ENCODE measurements at regions not wholly inside any gene's neighbourhood (a gene's known extent, or its start where the extent isn't known, plus 50 kb on each side); places are given as distances from the start of the nearest gene placed in this dataset.
"Not testable (repeated sequence)": the region's sequence is repeated elsewhere in the genome, so short reads cannot be mapped to it uniquely, and the experiment has no call there.

GRCh38 chr5:62082370-62082801, 223.6 kb upstream of the KIF2A start:
- no peak for DNase-seq (ENCODE audit: low read depth in 2 of 2, low spot score in 1 of 2)

DNA sequence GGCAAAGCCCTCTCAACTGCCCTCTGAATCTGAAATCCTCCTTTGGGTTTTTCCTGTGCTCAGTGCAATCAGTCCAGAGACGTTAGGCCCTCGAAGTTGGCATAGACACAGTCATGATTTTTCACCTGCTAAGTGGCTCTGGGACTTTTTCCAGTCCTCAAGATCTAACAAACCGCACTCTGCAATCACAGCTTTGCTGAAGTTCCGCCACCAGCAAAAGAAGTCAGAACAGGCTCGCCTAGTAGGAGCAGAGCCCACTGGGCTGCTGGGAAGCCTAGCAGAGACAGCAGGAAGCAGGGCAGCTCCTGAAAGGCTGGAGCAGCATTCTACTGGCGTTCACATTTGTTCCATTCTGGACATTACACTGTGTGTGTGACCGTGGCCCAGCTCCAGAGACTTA, 222.8 kb upstream of the KIF2A start:
- DNase-seq (ENCODE audit: low read depth in 2 of 2, low spot score in 1 of 2) = no peak

DNA sequence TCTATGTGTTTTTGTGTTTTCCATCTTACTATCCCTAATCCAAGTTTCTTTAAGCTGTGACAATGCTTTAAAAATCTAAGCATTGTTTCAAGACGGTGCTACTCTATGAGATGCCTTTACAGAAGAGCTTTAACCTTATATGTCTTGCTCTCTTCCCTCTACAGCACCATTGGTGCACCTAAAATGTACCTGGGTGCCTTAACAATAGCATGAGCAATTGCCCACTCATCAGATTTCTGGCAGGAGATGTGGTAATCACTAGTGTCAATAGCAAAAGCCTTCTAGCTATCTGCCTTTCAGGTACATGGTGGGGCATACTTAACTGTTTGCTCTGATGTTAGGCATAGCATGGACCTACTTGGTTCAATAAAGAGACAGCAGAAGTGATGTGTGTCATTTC, 222.3 kb upstream of the KIF2A start:
- DNase-seq (ENCODE audit: low read depth in 2 of 2, low spot score in 1 of 2) = no peak

DNA sequence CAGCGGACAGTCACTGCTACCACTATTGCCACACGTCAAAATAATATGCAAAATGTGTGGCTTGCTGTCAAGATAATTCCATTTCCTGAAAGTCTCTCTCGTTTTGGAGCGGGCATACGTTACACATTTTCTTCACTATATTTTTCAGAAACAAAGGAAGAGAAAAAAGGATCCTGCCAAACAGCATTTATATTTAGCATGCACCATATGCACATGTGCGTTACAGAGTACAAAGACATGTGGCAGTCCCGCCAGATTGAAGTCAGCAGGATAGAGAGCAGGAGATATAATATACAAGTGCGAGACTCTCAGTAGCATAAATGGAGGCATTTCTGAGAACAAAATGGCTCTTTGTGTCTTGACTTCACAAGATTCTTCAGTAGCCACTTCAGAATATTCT, 221.6 kb upstream of the KIF2A start:
- DNase-seq (ENCODE audit: low read depth in 2 of 2, low spot score in 1 of 2) = no peak

- DNase-seq (ENCODE audit: low read depth in 2 of 2, low spot score in 1 of 2) = no peak
Observed at GRCh38 chr5:62090953-62091352, 215.1 kb upstream of the KIF2A start.

- no peak for DNase-seq (ENCODE audit: low read depth in 2 of 2, low spot score in 1 of 2)
Observed at GRCh38 chr5:62093411-62093810, 212.6 kb upstream of the KIF2A start.

GRCh38 chr5:62093976-62094375, 212.0 kb upstream of the KIF2A start:
- DNase-seq (ENCODE audit: low read depth in 2 of 2, low spot score in 1 of 2) = no peak

- DNase-seq (ENCODE audit: low read depth in 2 of 2, low spot score in 1 of 2) = no peak
Observed at GRCh38 chr5:62097361-62097760, 208.6 kb upstream of the KIF2A start.

GRCh38 chr5:62100201-62100600, 205.8 kb upstream of the KIF2A start:
- DNase-seq (ENCODE audit: low read depth in 2 of 2, low spot score in 1 of 2) = no peak

DNA sequence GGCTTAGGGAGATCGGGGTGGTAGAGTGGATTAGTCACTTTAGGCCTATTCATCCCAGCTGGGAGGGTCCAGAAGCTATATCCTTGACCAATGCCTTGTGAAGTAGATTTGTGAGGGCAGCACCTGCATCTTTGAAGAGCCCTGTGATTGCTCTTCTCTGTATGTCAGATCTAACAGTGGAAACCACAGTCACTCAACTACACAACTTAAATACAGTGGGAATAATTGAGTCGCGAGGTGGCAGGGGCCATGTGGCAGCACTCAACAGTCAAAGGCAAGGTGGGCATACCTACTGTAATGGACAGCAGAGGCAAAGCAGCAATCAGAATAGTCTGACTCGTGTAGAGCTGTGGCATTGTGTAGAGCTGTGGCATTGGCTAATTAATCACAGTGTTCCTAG, 202.1 kb upstream of the KIF2A start:
- not testable (repeated sequence) for DNase-seq (ENCODE audit: low read depth in 2 of 2, low spot score in 1 of 2)

GRCh38 chr5:62111428-62111827, 194.6 kb upstream of the KIF2A start:
- no peak for DNase-seq (ENCODE audit: low read depth in 2 of 2, low spot score in 1 of 2)

DNA sequence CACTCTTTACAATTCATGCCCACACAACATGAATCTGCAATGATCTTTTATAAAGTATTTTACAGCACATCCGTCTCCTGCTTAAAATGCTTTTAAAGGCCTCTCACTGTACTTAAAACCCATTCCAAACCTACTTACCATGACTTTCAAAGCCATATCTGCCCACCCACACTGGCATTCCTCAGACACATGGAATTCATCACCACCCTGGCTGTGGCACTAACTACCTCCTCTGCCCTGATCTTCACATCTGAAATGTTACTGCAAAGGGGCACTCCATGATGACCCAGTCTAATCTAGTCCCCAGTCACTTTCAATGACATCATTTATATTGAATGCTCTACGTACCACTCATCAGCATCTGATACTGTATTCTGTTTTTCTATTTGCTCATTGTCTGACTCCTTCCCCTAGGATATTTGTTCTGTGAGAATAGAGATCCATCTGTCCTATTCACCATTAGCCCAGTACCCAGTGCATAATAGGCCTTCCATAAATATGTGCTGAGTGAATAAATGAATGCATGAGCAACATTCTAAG, 193.2 kb upstream of the KIF2A start:
- no peak for DNase-seq (ENCODE audit: low read depth in 2 of 2, low spot score in 1 of 2)

GRCh38 chr5:62115014-62115413, 191.0 kb upstream of the KIF2A start:
- DNase-seq (ENCODE audit: low read depth in 2 of 2, low spot score in 1 of 2) = no peak

GRCh38 chr5:62124266-62124665, 181.7 kb upstream of the KIF2A start:
- no peak for DNase-seq (ENCODE audit: low read depth in 2 of 2, low spot score in 1 of 2)

- DNase-seq (ENCODE audit: low read depth in 2 of 2, low spot score in 1 of 2) = no peak
Observed at GRCh38 chr5:62126090-62126489, 179.9 kb upstream of the KIF2A start.

DNA sequence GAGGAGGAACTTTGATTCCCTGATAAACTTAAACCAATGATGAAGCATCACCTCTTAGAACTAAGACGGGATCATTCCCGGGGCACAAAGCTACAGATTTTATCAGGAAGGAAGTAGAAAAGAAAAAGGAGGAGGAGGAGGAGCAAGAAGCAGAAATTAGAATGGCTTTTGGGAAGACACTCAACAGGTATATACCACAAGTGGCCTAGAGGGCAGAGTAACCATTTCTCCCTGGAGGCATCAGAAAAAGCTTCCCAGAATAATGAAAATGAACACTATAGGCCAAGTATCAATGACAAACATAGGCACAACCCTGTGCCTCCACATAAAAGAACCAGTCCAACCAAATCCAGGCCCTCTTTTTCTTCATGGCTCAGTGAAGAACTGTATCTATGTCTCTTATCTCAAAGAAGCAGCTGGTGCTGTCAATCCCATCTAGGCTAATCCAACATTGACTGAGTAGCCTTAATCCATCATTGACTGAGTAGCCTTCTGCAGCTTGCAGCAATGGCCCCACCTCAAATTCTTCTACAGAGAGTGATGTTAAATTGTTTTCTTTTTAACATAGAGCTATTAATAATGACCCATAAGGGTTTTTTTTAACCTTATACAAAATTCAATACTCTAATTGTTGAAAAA, 178.8 kb upstream of the KIF2A start:
- no peak for DNase-seq (ENCODE audit: low read depth in 2 of 2, low spot score in 1 of 2)

- no peak for DNase-seq (ENCODE audit: low read depth in 2 of 2, low spot score in 1 of 2)
Observed at GRCh38 chr5:62130107-62130506, 175.9 kb upstream of the KIF2A start.

GRCh38 chr5:62132276-62132675, 173.7 kb upstream of the KIF2A start:
- no peak for DNase-seq (ENCODE audit: low read depth in 2 of 2, low spot score in 1 of 2)

- no peak for DNase-seq (ENCODE audit: low read depth in 2 of 2, low spot score in 1 of 2)
Observed at GRCh38 chr5:62133426-62133825, 172.6 kb upstream of the KIF2A start.

DNA sequence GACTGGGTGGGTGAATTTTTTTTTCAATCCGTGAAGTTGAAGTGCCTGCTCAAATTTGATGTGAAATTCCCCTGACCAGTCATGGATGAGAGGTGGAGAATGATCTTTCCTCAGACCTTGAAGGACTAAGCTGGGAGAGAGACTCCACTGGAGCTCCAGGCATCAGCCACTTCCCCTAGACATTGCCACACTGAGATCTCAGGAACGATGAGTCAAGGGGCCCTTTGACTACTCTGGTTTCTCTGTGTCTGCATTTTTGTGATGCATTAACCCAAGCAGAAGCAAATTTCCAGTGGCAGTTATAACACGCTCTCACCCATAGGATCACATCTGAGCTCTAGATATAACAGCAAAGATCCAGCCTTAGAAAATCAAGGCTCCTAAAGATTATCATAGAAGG, 171.2 kb upstream of the KIF2A start:
- no peak for DNase-seq (ENCODE audit: low read depth in 2 of 2, low spot score in 1 of 2)

DNA sequence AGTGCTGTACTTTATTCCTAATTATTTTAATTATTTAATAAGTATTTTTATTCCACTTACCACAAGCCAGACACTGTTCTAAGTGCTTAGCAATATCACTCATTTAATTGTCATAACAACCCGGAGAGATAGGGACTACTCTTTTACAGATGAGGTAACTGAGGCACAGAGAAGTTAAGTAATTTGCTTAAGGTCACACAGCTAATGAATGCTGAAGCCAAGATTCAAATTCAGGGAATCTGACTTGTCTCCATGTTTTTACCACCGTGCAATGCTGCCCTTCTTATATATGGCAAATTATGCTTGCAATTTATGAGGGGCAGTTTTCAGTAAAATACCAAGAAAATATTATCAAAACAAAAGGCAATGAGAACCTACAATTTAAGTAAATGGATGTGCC, 168.4 kb upstream of the KIF2A start:
- no peak for DNase-seq (ENCODE audit: low read depth in 2 of 2, low spot score in 1 of 2)

DNA sequence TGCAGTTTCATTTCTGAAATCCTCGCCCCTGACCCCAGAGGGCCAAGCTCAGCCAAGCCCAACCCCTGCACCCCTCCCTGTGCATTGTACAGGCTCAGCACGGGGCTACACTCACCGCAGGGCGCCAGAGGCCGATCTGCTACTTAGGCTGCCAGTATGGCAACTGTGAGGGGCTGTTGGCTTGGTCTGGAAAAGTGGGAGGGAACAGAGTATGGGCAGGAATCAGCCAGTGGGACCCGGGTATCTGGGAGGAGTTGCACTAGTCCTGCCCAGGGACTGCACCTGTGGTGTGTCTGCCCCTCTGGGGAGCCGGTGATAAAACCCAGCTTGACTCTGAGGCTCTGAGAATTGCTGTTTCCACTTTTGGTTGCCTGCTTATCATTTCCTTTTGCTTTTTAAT, 167.4 kb upstream of the KIF2A start:
- DNase-seq (ENCODE audit: low read depth in 2 of 2, low spot score in 1 of 2) = no peak

GRCh38 chr5:62139741-62140140, 166.3 kb upstream of the KIF2A start:
- DNase-seq (ENCODE audit: low read depth in 2 of 2, low spot score in 1 of 2) = no peak
